ENCODE measurements at regions not wholly inside any gene's neighbourhood (a gene's known extent, or its start where the extent isn't known, plus 50 kb on each side); places are given as distances from the start of the nearest gene placed in this dataset.

- no peak for DNase-seq
Observed at GRCh38 chr10:56928714-56929113, 567.7 kb upstream of the ZWINT start.

GRCh38 chr10:56927701-56928100, 566.6 kb upstream of the ZWINT start:
- DNase-seq, result no peak

GRCh38 chr10:56920601-56921261, 559.7 kb upstream of the ZWINT start:
- no peak for DNase-seq

GRCh38 chr10:56912043-56912442, 551.0 kb upstream of the ZWINT start:
- no peak for DNase-seq

GRCh38 chr10:56905051-56905450, 544.0 kb upstream of the ZWINT start:
- DNase-seq, result no peak

- DNase-seq, result no peak
Observed at GRCh38 chr10:56902554-56902953, 541.5 kb upstream of the ZWINT start.

- DNase-seq, result no peak
Observed at GRCh38 chr10:56895306-56895705, 534.2 kb upstream of the ZWINT start.

GRCh38 chr10:56881218-56881617, 520.2 kb upstream of the ZWINT start:
- no peak for DNase-seq

- DNase-seq, result no peak
Observed at GRCh38 chr10:56880606-56881005, 519.5 kb upstream of the ZWINT start.

- no peak for DNase-seq
Observed at GRCh38 chr10:56874950-56875349, 513.9 kb upstream of the ZWINT start.

GRCh38 chr10:56871160-56871668, 510.2 kb upstream of the ZWINT start:
- no peak for DNase-seq

- DNase-seq, result no peak
Observed at GRCh38 chr10:56867236-56867635, 506.2 kb upstream of the ZWINT start.

- no peak for DNase-seq
Observed at GRCh38 chr10:56856569-56856968, 495.5 kb upstream of the ZWINT start.

GRCh38 chr10:56844978-56845529, 484.0 kb upstream of the ZWINT start:
- no peak for DNase-seq

GRCh38 chr10:56836659-56837058, 475.6 kb upstream of the ZWINT start:
- no peak for DNase-seq

GRCh38 chr10:56831681-56832080, 470.6 kb upstream of the ZWINT start:
- no peak for DNase-seq

- no peak for DNase-seq
Observed at GRCh38 chr10:56823849-56824248, 462.8 kb upstream of the ZWINT start.

GRCh38 chr10:56805022-56805421, 444.0 kb upstream of the ZWINT start:
- no peak for DNase-seq

- no peak for DNase-seq
Observed at GRCh38 chr10:56785292-56785691, 424.2 kb upstream of the ZWINT start.

- DNase-seq, result no peak
Observed at GRCh38 chr10:56782503-56782902, 421.4 kb upstream of the ZWINT start.

- DNase-seq, result no peak
Observed at GRCh38 chr10:56771343-56771742, 410.3 kb upstream of the ZWINT start.

- DNase-seq, result no peak
Observed at GRCh38 chr10:56763090-56763489, 402.0 kb upstream of the ZWINT start.

GRCh38 chr10:56745490-56745889, 384.4 kb upstream of the ZWINT start:
- no peak for DNase-seq

- DNase-seq, result no peak
Observed at GRCh38 chr10:56728349-56728748, 367.3 kb upstream of the ZWINT start.

- DNase-seq, result no peak
Observed at GRCh38 chr10:56722912-56723311, 361.9 kb upstream of the ZWINT start.
